Type B pancreatic cell (in vitro differentiated cells): ENCODE measurements at regions not wholly inside any gene's neighbourhood (a gene's known extent, or its start where the extent isn't known, plus 50 kb on each side); places are given as distances from the start of the nearest gene placed in this dataset.

Source experiments
- DNase-seq: peaks from one replicate; pipeline ENCODE4 v3.0.0; 2021; ENCODE audit warnings: mixed read lengths; ENCODE audit not compliant: unreplicated experiment; ENCODE audit errors: extremely low spot score
- H3K27ac Mint-ChIP-seq: 2 replicates; pipeline ENCODE4 v1.8.0; 2021; ENCODE audit warnings: mild to moderate bottlenecking, mixed read lengths
- H3K27me3 Mint-ChIP-seq: 2 replicates; pipeline ENCODE4 v1.8.0; 2021; ENCODE audit warnings: mixed read lengths
- H3K36me3 Mint-ChIP-seq: 2 replicates; pipeline ENCODE4 v1.8.0; 2021; ENCODE audit warnings: mixed read lengths
- H3K4me1 Mint-ChIP-seq: one replicate; pipeline ENCODE4 v1.8.0; 2021; ENCODE audit warnings: mixed read lengths; ENCODE audit not compliant: unreplicated experiment
- H3K4me3 Mint-ChIP-seq: 2 replicates; pipeline ENCODE4 v1.8.0; 2021; ENCODE audit warnings: mild to moderate bottlenecking, mixed read lengths
- H3K9me3 Mint-ChIP-seq: 2 replicates; pipeline ENCODE4 v1.8.0; 2021; ENCODE audit warnings: mixed read lengths
- CTCF ChIP-seq: fragments of 200-600 bp; sonication (generic); conservative IDR thresholded peaks from 2 replicates; pipeline ENCODE4 v1.5.0; 2021; ENCODE audit warnings: antibody characterized with exemption, mild to moderate bottlenecking

- peaks cover 3% of the 10 kb centered on the region for H3K27me3 Mint-ChIP-seq
- DNase-seq, result no peak
- no peak overlapping the region for H3K27ac Mint-ChIP-seq
- no peak for TF ChIP-seq CTCF
- no peaks in the 10 kb centered on the region for H3K36me3 Mint-ChIP-seq
- H3K9me3 Mint-ChIP-seq, result no peaks in the 10 kb centered on the region
- peaks cover 4% of the 10 kb centered on the region for H3K4me1 Mint-ChIP-seq
- no peak overlapping the region for H3K4me3 Mint-ChIP-seq
Measured at GRCh38 chr3:106183762-106184391, 315.1 kb upstream of the CBLB start.

- H3K27ac Mint-ChIP-seq, result no peak overlapping the region
Measured at GRCh38 chr3:106184540-106185457, 316.0 kb upstream of the CBLB start.

GRCh38 chr3:106185949-106186348 lies 317.1 kb upstream of the CBLB start:
- DNase-seq, result no peak
- Mint-ChIP-seq H3K4me3 (no peak overlapping the region), H3K36me3 (no peaks in the 10 kb centered on the region), H3K4me1 (peaks cover 4% of the 10 kb centered on the region), H3K9me3 (no peaks in the 10 kb centered on the region), H3K27ac (no peak overlapping the region), H3K27me3 (no peaks in the 10 kb centered on the region)
- no peak for TF ChIP-seq CTCF

More at GRCh38 chr3:106184540-106185457, 316.0 kb upstream of the CBLB start:
- Mint-ChIP-seq H3K9me3 (no peaks in the 10 kb centered on the region), H3K36me3 (no peaks in the 10 kb centered on the region), H3K27me3 (no peaks in the 10 kb centered on the region), H3K4me1 (peaks cover 4% of the 10 kb centered on the region), H3K4me3 (no peak overlapping the region)
- no peak for TF ChIP-seq CTCF
- DNase-seq, result no peak

GRCh38 chr3:106190296-106190695 lies 321.5 kb upstream of the CBLB start:
- no peak overlapping the region for H3K27ac Mint-ChIP-seq
- DNase-seq, result no peak

GRCh38 chr3:106191211-106191610 lies 322.4 kb upstream of the CBLB start:
- no peak for DNase-seq
- no peaks in the 10 kb centered on the region for H3K27me3 Mint-ChIP-seq
- H3K4me1 Mint-ChIP-seq, result no peaks in the 10 kb centered on the region
- H3K4me3 Mint-ChIP-seq, result no peak overlapping the region
- H3K9me3 Mint-ChIP-seq, result no peaks in the 10 kb centered on the region
- no peaks in the 10 kb centered on the region for H3K36me3 Mint-ChIP-seq
- no peak for TF ChIP-seq CTCF
- no peak overlapping the region for H3K27ac Mint-ChIP-seq

More at GRCh38 chr3:106190296-106190695, 321.5 kb upstream of the CBLB start:
- no peak for TF ChIP-seq CTCF
- Mint-ChIP-seq H3K4me1 (no peaks in the 10 kb centered on the region), H3K27me3 (no peaks in the 10 kb centered on the region), H3K36me3 (no peaks in the 10 kb centered on the region), H3K9me3 (no peaks in the 10 kb centered on the region), H3K4me3 (no peak overlapping the region)
